Uterus (tissue), 3 donors: ENCODE measurements at regions not wholly inside any gene's neighbourhood (a gene's known extent, or its start where the extent isn't known, plus 50 kb on each side); places are given as distances from the start of the nearest gene placed in this dataset.

Source experiments
- DNase-seq, 2 donors: peaks; one replicate each; pipeline ENCODE4 v3.0.0-alpha.2; 2019 to 2020
- H3K27ac ChIP-seq, 2 donors: fragments of 200-600 bp; sonication (generic); 1 replicate in 1 of 2; 2 replicates in 1 of 2; pipeline ENCODE4 v1.5.1; 2016 to 2018
- H3K27me3 ChIP-seq, 2 donors: fragments of 200-600 bp; sonication (generic); one replicate each; pipeline ENCODE4 v1.5.1; 2018 to 2019; ENCODE audit warnings: control low read depth in 1 of 2
- H3K36me3 ChIP-seq, 2 donors: fragments of 200-600 bp; sonication (generic); one replicate each; pipeline ENCODE4 v1.5.1; 2019; ENCODE audit warnings: control low read depth in 1 of 2
- H3K4me1 ChIP-seq, 2 donors: fragments of 200-600 bp; sonication (generic); one replicate each; pipeline ENCODE4 v1.5.1; 2018 to 2019; ENCODE audit warnings: control low read depth in 1 of 2
- H3K4me3 ChIP-seq, 2 donors: fragments of 200-600 bp; sonication (generic); 1 replicate in 1 of 2; 2 replicates in 1 of 2; pipeline ENCODE4 v1.5.1; 2018 to 2019; ENCODE audit warnings: mild to moderate bottlenecking in 1 of 2
- H3K9me3 ChIP-seq, 2 donors: fragments of 200-600 bp; sonication (generic); one replicate each; pipeline ENCODE4 v1.5.1; 2019; ENCODE audit warnings: control low read depth in 1 of 2
- CTCF ChIP-seq, 4 experiments: fragments of 200-600 bp in 2 of 4; fragments of 450-650 bp in 2 of 4; sonication (generic) in 2 of 4; IDR thresholded peaks; one replicate each; pipeline ENCODE4 v1.5.1; 2016 to 2019; ENCODE audit warnings: antibody characterized with exemption in 4 of 4, mild to moderate bottlenecking in 2 of 4, moderate library complexity in 1 of 4
- POLR2A ChIP-seq, 2 donors: fragments of 450-650 bp; IDR thresholded peaks; one replicate each; pipeline ENCODE4 v1.6.1; 2016; ENCODE audit warnings: antibody characterized with exemption in 2 of 2, mild to moderate bottlenecking in 1 of 2, moderate library complexity in 1 of 2
- intact Hi-C: fragments of 100-400 bp; cut with DNase I; formaldehyde crosslinking; loops from one replicate; pipeline ENCODE4 v1.15.1; 2023; ENCODE audit warnings: low total_unique reads
- donor health status: DM: yes; HTN: yes; CAD: no.

DNA sequence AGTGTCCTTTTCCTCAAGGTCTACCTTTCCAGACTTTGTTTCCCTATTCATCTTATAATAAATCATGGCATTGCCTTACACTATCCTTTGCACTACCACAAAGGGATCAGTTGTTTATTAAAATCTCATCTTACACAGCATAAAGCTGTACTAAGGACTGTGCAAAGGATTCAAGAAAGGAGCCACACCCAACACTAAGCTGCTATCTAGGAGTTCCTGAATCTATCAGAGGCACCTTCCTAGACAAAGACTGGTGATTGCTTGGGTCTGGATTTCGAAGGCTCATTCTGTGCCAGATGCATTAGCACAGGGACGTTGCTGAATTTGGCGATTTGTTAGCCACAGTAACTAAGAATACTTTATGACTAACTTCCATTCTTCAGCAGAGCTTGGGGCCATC is 412.0 kb downstream of the NUP35 start:
- Histone ChIP-seq H3K4me1 (no peaks in the 10 kb centered on the region), H3K36me3 (no peaks in the 10 kb centered on the region), H3K9me3 (no peaks in the 10 kb centered on the region), H3K4me3 (no peak overlapping the region), H3K27me3 (no peaks in the 10 kb centered on the region), H3K27ac (no peak overlapping the region)
- intact Hi-C loops, result no loop called here
- DNase-seq, result no peak
- TF ChIP-seq POLR2A (IDR thresholded peaks at IDR 0.05), result no peak
- no peak for TF ChIP-seq CTCF (IDR thresholded peaks at IDR 0.05)

DNA sequence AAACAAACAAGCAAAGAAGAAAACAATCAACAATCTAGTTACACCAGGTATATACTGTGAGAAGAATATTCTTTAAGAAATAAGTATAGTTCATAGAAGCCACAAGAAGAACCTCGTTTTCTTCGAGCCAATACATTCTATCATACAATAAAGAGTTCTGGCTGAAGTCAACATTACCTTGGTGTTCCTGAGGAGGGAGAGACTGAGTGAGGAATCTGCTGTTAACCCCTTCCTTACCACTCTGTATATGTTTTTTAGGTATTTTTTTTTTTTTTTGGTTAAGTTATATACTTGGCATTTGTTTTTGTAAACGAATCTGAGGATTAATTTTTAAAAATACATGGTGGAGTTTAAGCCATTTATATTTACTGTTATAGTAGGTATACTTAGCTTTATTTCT is 412.5 kb downstream of the NUP35 start:
- H3K27me3 ChIP-seq, result no peaks in the 10 kb centered on the region
- no peak overlapping the region for H3K27ac ChIP-seq
- intact Hi-C loops, result no loop called here
- TF ChIP-seq CTCF (IDR thresholded peaks at IDR 0.05) (no peak), POLR2A (IDR thresholded peaks at IDR 0.05) (no peak)
- no peak overlapping the region for H3K4me3 ChIP-seq
- no peaks in the 10 kb centered on the region for H3K9me3 ChIP-seq
- H3K4me1 ChIP-seq, result no peaks in the 10 kb centered on the region
- DNase-seq, result no peak
- no peaks in the 10 kb centered on the region for H3K36me3 ChIP-seq

DNA sequence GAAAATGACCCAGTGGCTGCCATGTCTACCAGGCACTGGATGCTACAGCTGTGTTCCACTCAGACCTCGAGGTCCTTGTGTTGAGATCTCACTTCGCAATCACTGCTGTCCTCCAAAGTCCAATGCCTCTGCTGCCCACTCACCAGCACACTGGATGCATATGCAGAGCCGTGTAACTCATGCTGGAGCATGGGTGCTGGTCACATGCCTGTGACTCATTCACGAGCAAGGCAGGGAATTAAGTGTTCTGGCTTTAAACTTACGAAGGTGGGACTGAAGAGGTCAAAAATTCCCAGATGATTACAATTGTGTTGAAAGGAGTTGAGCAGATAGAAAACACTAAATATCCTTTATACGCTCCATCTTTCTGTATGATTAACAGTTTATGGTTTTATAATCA is 417.5 kb downstream of the NUP35 start:
- no peak for DNase-seq
- no peaks in the 10 kb centered on the region for H3K36me3 ChIP-seq
- no peaks in the 10 kb centered on the region for H3K27me3 ChIP-seq
- no peaks in the 10 kb centered on the region for H3K4me1 ChIP-seq
- intact Hi-C loops, result no loop called here
- no peak for TF ChIP-seq POLR2A (IDR thresholded peaks at IDR 0.05)
- no peak for TF ChIP-seq CTCF (IDR thresholded peaks at IDR 0.05)
- H3K4me3 ChIP-seq, result no peak overlapping the region
- H3K9me3 ChIP-seq, result no peaks in the 10 kb centered on the region
- H3K27ac ChIP-seq, result no peak overlapping the region

DNA sequence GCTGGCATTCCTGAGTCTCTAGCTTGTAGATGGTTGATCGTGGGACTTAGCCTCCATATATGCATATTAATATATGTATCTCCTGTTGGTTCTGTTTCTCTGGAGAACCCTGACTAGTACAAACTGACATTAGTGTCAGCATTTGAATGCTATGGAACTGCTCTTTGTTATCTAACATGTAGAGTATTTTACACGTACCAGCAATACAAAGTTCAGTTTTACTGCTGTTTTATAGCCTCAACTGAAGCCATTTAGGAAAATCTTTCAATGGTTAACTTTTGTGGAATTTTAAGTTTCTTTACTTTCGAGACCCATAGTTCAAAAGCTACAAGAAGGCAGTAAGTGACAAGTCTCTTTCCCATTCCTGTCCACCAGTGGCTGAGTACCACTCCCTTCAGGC is 418.4 kb downstream of the NUP35 start:
- Histone ChIP-seq H3K4me1 (no peaks in the 10 kb centered on the region), H3K36me3 (no peaks in the 10 kb centered on the region), H3K27ac (no peak overlapping the region), H3K9me3 (no peaks in the 10 kb centered on the region), H3K4me3 (no peak overlapping the region), H3K27me3 (no peaks in the 10 kb centered on the region)
- no peak for DNase-seq
- TF ChIP-seq POLR2A (IDR thresholded peaks at IDR 0.05) (no peak), CTCF (IDR thresholded peaks at IDR 0.05) (no peak)
- intact Hi-C loops, result no loop called here

- H3K36me3 ChIP-seq, result no peaks in the 10 kb centered on the region
- intact Hi-C loops, result no loop called here
- TF ChIP-seq POLR2A (IDR thresholded peaks at IDR 0.05) (no peak), CTCF (IDR thresholded peaks at IDR 0.05) (no peak)
- H3K27ac ChIP-seq, result no peak overlapping the region
- DNase-seq, result no peak
- no peaks in the 10 kb centered on the region for H3K4me1 ChIP-seq
- H3K27me3 ChIP-seq, result no peaks in the 10 kb centered on the region
- H3K9me3 ChIP-seq, result no peaks in the 10 kb centered on the region
- no peak overlapping the region for H3K4me3 ChIP-seq
Observed at GRCh38 chr2:183543222-183543621, 419.0 kb downstream of the NUP35 start.
